ENCODE measurements at regions not wholly inside any gene's neighbourhood (a gene's known extent, or its start where the extent isn't known, plus 50 kb on each side); places are given as distances from the start of the nearest gene placed in this dataset.

- no peak for TF ChIP-seq CSRNP3 (CRISPR knock-in tag; IDR thresholded peaks at IDR 0.05)
- TF ChIP-seq POU6F1 (CRISPR knock-in tag; IDR thresholded peaks at IDR 0.05; ENCODE audit: borderline replicate concordance, low read depth) = no peak
- no peak for ATAC-seq
Observed at GRCh38 chr6:166877906-166878305, 78.4 kb downstream of the RNASET2 start.

- no peak for ATAC-seq
- TF ChIP-seq ESRRG (CRISPR knock-in tag; IDR thresholded peaks at IDR 0.05) (no peak), BACH2 (CRISPR knock-in tag; IDR thresholded peaks at IDR 0.05; ENCODE audit: borderline replicate concordance) (no peak), SNAI2 (CRISPR knock-in tag; IDR thresholded peaks at IDR 0.05) (no peak), ISL1 (CRISPR knock-in tag; IDR thresholded peaks at IDR 0.05) (no peak), GLIS3 (CRISPR knock-in tag; IDR thresholded peaks at IDR 0.05) (no peak), CSDC2 (CRISPR knock-in tag; IDR thresholded peaks at IDR 0.05) (no peak), TSHZ2 (CRISPR knock-in tag; IDR thresholded peaks at IDR 0.05) (no peak), ZFP30 (CRISPR knock-in tag; IDR thresholded peaks at IDR 0.05) (no peak), TCF4 (CRISPR knock-in tag; IDR thresholded peaks at IDR 0.05; ENCODE audit: borderline replicate concordance) (no peak), CREB5 (CRISPR knock-in tag; IDR thresholded peaks at IDR 0.05; ENCODE audit: low read depth) (no peak)
Observed at GRCh38 chr6:166877349-166877748, 79.0 kb downstream of the RNASET2 start.

- no peak for TF ChIP-seq ZNF70 (CRISPR knock-in tag; IDR thresholded peaks at IDR 0.05)
- TF ChIP-seq TCF4 (CRISPR knock-in tag; IDR thresholded peaks at IDR 0.05; ENCODE audit: borderline replicate concordance) = no peak
- no peak for TF ChIP-seq TSHZ2 (CRISPR knock-in tag; IDR thresholded peaks at IDR 0.05)
- TF ChIP-seq ZNF565 (CRISPR knock-in tag; conservative IDR thresholded peaks at IDR 0.05; ENCODE audit: low read depth) = no peak
- no peak for TF ChIP-seq TOX (CRISPR knock-in tag; IDR thresholded peaks at IDR 0.05; ENCODE audit: borderline replicate concordance)
- TF ChIP-seq ISL1 (CRISPR knock-in tag; IDR thresholded peaks at IDR 0.05) = no peak
- no peak for TF ChIP-seq CSRNP3 (CRISPR knock-in tag; IDR thresholded peaks at IDR 0.05)
- TF ChIP-seq OSR1 (CRISPR knock-in tag; IDR thresholded peaks at IDR 0.05) = no peak
- no peak for TF ChIP-seq CREB5 (CRISPR knock-in tag; IDR thresholded peaks at IDR 0.05; ENCODE audit: low read depth)
- TF ChIP-seq RARB (CRISPR knock-in tag; IDR thresholded peaks at IDR 0.05) = no peak
- TF ChIP-seq PATZ1 (CRISPR knock-in tag; IDR thresholded peaks at IDR 0.05; ENCODE audit: borderline replicate concordance) = no peak
- no peak for TF ChIP-seq BACH2 (CRISPR knock-in tag; IDR thresholded peaks at IDR 0.05; ENCODE audit: borderline replicate concordance)
- no peak for TF ChIP-seq ESRRG (CRISPR knock-in tag; IDR thresholded peaks at IDR 0.05)
- no peak for ATAC-seq
Observed at GRCh38 chr6:166872531-166873009, 83.8 kb downstream of the RNASET2 start.

Measured in SK-N-SH treated with all-trans-retinoic acid at 6 μM for 48 hours (cell line).